AG09309 (cell line): ENCODE measurements at regions not wholly inside any gene's neighbourhood (a gene's known extent, or its start where the extent isn't known, plus 50 kb on each side); places are given as distances from the start of the nearest gene placed in this dataset.

ENCODE experiments used
- DNase-seq: peaks from one replicate; pipeline ENCODE4 v3.0.0-alpha.2; 2010; ENCODE audit warnings: low read depth
- H3K4me3 ChIP-seq: 2 replicates; pipeline ENCODE4 v1.5.1; 2011; ENCODE audit warnings: mild to moderate bottlenecking, low read depth, low read length, moderate library complexity; ENCODE audit not compliant: control insufficient read depth
- TF ChIP-seq, protein P1 (sequence below): IDR thresholded peaks from 2 replicates; pipeline ENCODE4 v1.5.1; 2011; ENCODE audit warnings: mild to moderate bottlenecking, low read depth, low read length, inconsistent platforms; ENCODE audit not compliant: insufficient read depth, control insufficient read depth; ENCODE audit errors: missing control alignments

DNA sequence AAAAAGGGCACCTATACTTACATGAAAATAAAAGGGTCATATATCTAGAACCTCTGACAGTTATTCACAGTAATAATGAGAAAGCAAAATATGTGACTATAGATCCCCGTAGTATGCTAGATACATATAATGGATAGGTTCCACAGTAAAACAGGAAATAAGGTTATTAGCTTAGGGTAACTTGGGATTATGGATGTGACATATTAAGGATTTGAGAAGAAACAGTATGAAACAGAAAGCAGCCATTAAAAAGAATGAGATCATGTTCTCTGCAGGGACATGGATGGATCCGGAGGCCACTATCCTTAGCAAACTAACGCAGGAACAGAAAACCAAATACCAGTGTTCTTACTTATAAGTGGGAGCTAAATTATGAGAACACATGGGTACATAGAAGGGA is 1547.3 kb downstream of the BRINP3 start:
- no peak overlapping the region for H3K4me3 ChIP-seq
- TF ChIP-seq, protein P1, sequence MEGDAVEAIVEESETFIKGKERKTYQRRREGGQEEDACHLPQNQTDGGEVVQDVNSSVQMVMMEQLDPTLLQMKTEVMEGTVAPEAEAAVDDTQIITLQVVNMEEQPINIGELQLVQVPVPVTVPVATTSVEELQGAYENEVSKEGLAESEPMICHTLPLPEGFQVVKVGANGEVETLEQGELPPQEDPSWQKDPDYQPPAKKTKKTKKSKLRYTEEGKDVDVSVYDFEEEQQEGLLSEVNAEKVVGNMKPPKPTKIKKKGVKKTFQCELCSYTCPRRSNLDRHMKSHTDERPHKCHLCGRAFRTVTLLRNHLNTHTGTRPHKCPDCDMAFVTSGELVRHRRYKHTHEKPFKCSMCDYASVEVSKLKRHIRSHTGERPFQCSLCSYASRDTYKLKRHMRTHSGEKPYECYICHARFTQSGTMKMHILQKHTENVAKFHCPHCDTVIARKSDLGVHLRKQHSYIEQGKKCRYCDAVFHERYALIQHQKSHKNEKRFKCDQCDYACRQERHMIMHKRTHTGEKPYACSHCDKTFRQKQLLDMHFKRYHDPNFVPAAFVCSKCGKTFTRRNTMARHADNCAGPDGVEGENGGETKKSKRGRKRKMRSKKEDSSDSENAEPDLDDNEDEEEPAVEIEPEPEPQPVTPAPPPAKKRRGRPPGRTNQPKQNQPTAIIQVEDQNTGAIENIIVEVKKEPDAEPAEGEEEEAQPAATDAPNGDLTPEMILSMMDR: no peak
- DNase-seq: no peak

DNA sequence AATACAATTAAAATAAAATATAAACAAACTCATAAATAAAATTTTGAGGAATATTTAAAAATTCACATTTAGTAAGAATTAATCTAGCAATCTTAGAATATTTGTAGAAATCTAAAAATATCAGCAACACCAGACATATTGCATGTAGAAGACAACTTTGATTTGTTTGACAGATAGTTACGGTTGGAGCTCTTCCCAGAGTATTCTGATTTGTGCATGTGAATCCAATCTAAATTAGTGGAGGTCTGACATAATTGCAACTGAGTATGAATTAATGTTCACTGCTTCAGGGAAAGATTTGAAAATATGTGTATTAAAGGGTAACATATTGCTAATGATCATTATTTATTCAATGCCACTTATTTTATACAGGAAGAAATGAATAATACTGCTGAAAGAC is 1546.2 kb downstream of the BRINP3 start:
- TF ChIP-seq, protein P1: no peak
- no peak overlapping the region for H3K4me3 ChIP-seq
- DNase-seq: no peak

DNA sequence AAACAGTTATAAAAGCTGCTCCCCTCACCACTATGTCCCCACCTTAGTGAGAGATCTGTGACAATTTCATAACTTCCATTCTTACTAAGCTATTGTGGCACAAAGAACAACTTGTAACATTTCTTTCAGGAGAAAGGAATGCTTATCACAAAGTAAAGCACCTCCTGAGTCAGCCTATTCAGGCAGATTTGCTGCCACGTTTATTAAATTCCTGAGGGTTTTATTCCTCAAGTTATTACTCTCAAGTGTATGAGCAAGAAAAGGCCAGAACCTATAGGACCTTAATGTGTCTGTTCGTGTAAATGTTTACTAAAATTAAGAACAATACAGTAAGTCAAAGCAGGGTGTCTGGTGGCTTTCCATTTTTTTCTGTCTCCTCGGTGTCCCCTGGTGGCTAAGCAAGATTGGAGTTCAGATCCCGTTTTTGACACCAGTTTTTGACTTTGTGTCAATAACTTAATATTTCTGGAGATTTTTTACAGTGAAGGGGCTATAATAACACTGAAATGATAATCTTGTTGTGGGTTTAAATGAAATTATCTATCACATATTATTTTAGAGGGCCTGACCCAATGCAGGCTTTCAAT is 1539.6 kb downstream of the BRINP3 start:
- TF ChIP-seq, protein P1: no peak
- DNase-seq: no peak
- no peak overlapping the region for H3K4me3 ChIP-seq

DNA sequence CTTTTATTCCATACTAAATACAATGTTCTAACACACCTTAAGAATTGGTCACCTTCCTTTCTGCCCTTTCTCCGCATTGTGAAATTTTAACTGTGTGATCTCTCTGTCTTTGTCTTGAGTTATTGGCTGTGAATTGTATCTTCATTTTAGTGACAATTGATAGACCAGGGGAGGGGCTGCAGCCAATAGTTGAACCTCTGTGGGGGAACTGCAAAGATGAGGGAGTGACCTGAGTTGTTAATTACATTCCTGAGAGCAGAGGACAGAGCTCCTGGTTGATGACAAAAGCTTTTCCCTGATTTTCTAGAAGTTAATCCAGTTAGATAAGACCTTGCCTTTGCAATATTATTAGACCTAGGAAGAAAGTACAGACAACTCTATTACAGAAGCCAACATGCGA is 1535.7 kb downstream of the BRINP3 start:
- TF ChIP-seq, protein P1: no peak
- no peak for DNase-seq
- no peak overlapping the region for H3K4me3 ChIP-seq

DNA sequence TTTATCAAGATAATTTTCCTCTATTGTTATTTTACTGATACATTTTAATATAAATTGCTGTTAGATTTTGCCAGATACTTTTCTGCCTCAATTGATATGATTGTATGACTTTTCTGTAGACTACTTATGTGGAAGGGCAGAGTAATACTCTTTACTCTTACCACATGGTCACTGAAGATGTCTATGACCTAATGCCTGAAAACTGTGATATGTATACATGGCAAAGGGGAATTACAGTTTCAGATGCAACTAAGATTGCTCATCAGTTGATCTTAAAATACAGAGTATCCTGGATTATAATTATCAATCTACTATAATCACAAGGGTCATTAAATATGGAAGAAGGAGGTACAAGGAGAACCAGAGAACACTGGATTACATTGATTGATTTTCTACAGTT is 1528.0 kb downstream of the BRINP3 start:
- no peak overlapping the region for H3K4me3 ChIP-seq
- no peak for DNase-seq
- TF ChIP-seq, protein P1: no peak

DNA sequence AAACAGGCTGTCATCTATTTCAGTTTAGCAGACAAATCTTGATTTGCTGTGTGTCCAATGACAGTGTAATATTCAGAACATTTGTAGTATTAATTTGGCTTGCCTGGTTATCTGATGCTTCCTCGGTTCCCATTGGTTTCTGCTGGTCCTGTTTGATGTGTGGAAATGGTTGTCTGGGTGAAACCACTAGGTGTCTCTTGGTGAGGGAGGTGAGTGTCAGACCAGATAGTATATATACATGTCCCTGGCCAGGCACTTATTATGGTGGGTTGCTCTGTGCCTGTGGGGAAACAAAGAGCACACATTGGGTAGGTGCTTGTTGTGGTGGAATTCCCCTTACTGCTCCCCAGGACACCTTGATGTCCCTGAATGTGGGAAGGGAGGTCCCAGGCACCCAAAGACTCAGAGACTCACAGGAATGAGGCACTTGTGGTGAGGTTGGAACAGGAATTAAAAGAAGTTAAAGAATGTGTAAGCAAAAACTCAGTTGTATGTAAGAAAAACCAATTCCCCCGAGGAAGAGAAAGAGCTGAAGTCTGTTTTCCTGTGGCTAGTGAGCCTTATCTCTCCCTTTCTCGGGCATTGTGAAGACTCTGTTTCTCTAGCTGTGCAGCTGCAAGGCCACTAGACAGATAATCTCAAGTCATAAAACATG is 1519.1 kb downstream of the BRINP3 start:
- TF ChIP-seq, protein P1: no peak
- no peak for DNase-seq
- H3K4me3 ChIP-seq: no peak overlapping the region
